GM18517 (cell line): ENCODE measurements at regions not wholly inside any gene's neighbourhood (a gene's known extent, or its start where the extent isn't known, plus 50 kb on each side); places are given as distances from the start of the nearest gene placed in this dataset.

Experiments
- ATAC-seq: cut with Tn5 transposase; IDR thresholded peaks from one replicate; pipeline ENCODE4 v1.9.1; 2021; ENCODE audit warnings: mild to moderate bottlenecking, moderate library complexity; ENCODE audit not compliant: unreplicated experiment

DNA sequence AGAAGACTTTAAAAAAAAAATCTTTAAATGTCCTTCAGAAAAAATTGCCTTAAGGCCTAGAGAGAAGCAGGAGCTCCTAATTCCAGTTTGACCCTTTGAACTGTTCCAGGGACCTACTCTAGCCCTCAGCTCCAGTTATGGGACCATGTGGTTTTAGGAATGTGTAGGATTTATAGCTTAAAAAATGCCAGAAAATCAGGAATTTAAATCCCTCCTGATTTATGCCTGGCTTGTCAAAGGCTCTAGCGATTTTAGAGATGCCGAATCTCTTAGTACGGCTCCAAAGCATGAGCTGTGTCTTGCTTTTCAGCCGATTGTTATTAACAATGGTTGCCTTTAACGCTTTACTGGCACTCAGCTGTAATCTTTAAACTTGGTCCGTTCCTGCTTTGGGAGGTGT lies 130.6 kb upstream of the NPVF start:
- no peak for ATAC-seq

DNA sequence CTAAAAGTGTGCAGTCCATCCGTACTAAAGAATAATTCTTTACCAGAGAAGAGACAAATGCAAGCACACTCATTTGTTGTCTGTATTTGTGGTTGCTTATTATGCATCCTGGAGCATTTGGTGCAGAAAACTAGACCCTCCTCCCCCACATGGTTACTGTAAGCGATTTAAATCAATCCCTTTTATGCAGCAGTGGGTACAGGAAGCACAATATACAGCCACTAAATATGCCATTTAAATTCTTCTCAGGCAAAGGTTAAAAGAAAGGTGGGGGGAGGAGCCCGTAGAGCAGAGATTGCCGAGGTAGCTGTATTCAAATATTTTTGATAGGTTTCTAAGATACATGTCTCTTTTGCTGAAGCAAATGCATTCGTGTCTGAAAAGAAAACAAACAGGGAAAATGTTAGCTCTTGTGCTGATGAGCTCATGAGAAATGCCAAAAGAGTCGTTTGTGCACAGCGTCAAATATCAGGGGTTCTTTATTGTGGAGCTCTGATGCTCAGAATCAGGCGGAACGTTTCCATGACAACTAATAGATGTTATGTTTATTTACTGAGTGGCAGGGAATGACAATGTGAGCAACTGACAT lies 131.3 kb upstream of the NPVF start:
- no peak for ATAC-seq

DNA sequence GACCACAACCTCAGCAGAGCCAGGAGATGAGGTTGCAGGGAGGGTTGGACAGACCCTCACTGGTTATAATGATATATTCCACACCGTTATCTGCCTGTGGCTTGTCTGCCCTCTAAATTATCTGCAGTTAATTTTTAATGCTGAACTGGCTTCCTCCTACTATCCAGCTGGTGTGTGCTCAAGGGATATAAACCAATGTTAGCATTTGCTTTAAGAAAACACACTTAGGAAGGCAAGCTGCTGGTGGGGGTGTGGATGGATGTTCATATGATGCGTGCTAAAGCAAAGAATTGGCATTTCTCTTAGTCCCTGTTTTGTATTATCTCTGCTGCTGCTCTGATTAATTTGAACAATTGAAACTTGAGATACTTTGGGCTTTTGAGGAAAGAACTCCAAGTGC lies 132.2 kb upstream of the NPVF start:
- ATAC-seq: no peak

DNA sequence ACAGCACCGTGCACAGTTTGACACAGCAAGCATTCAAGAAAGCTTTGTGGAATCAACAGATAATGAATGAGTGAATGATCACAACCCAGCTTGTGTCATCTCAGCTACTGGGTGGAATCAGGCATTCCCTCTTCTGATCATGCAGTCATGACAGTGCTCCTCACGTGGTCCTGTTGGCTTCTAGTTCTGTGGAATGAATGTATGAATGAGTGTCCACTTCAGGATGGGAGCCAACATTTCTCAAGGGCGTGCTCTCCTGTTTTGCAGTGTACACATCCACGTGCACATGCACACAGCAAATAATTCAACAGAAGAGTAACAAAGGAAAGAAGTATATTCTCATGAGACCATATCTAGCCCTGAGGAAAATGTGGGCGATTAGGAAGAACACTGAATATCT lies 133.1 kb upstream of the NPVF start:
- no peak for ATAC-seq

DNA sequence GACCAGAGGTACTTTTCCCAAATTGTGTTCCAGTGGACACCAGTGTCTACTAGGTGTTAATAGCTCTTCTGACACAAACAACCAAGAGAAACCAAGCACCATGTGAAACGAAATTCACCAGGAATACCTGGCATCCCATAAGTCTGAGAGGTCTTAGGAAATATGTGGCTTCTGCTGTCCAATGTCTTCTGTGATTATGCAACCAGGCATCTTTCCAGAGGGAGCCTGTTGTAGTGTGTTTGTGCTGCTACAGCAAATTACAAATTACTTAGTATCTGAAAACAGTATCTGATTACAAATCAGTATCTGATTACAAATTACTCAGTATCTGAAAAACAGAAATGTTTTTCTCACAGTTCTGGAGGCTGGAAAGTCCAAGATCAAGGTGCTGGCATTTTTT lies 133.6 kb upstream of the NPVF start:
- no peak for ATAC-seq

DNA sequence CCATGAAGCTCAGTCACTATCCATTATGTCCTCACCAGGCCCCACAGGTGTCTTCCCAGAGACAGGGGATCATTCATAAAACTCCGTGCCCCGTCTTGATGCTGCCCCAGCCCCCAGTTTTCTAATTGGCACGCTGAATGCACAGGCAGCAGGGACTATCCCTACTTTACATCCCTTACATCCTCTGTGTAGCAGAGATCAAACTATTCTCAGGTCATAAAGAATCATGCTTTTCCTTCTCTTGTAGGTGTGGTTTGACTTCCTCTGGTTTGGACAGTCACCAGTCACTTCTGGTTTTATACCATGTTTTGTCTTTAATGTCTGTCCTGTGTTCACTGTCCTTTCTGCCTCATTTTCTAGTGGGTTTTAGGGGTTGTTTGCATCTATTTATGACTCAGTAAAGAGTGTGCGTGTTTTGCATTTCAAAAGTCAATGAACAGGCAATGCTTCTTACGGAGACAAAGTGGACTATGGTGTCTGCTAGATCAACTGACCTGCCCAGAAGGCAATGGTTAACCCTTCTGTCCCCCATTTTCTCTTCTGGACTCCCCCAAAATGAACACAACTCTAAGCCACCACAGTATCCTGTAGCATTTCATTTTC lies 140.4 kb upstream of the NPVF start:
- ATAC-seq: no peak

DNA sequence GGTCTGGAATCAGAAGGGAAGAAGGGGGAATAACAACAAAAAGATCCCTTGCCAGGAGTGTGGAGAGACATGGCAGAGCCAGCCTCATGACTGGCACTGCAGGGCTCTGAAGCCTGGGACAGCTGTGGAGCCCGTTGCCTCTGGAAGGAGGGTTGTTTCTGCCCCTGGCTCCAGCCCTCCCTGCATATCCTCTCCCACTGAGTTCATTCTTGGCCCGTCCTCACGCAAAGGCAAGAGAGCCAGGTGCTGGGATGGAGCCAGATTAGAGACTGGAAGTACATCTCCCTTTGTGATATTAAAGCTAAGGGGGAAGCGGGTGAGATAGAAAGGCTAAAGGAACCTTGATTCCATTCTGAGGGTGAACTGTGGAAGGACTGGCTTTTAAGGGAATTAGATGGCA lies 141.5 kb upstream of the NPVF start:
- ATAC-seq: no peak

DNA sequence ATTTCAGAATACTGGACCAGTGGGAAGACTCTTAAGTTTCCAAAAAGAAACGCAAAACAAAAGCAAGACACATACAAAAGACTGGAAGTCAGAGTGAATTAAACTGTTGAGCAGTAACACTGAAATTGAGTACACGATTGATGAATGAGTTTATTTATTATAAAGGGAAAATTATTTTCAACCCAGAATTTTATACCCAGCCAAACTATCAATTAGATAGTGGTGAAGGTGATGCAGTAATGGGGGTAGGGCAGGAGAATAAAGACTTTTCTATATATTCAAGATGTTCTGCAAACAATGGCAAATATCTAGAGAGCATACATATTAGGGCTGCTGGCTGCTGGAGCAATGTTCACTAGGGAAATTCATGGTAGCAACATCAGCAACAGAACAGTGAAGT lies 143.7 kb upstream of the NPVF start:
- no peak for ATAC-seq

DNA sequence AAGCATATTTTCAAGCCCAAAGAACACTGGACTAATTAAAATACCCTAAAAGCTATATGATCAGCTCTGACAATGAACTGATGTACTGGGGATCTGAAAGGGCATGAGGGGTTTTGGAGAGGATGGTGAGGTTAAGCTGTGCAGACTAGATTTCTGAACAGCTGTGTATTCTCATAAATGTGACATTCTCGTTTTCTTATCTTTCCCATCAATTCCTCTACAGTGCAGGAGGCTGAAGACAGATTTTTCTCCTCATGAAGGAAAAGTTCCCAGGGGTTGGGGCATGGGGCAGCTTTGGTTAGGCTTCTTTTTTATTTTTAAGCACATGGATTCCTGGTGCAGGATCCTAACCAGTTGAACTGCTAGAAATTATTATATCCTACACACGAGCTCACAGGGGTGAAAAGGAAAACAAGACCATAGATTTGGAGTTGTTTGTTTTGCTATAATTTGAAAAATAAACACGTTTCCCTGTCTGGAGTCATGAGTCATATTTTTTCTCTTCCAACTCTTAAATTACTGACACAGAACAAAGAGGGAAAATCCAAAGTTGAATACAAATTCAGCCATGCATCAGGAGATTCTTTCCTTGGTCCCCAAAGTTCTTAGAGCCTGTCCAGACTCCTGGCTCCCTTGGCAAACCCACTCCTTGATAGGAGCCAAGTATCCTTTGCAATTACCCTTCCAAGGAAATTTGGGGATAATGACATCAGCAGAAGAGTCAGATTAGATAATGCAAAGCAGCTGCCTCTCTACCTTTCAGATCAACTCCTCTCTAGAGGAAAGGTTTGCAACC lies 147.7 kb upstream of the NPVF start:
- ATAC-seq: no peak

DNA sequence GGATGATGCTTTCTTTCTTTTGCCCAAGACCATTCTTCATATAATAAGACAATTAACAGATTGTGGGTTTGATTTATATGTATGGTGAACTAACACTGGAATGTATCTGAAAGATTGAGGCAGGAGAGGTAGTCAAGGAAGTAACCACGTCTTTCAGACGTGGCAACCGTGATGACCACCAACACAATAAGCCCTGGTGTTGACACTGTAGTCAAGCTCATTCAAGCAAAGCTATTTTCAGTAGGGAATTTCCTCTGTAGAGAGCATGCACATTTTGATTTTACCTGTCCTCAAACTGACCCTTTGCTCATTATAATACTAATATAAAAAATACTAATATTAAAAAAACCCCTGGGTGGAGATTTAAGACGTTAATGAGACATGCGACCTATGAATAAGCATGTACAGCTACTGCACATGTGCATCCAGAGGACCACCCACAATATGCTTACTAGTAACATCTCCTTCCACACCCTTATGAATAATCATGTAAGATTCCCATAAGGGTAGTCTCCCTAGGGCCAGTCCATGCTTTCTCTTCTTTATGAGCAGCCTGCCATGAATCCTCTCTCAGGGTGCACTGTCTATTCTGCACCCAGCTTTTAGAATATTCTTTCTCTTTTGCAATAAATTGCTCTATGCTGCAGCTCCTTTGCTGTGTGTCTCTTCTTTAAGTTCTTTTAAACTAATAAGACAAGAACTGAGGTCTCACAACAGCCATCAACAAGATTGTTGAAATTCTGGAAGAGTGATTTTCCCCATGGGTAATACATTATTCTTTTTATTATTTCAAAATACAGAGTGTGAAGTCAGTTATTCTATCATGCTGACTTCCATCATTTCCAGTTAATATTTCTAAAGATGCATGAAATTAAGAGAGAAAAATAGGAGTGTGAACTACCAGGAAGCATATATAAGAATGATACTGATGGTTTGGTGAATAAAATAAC lies 151.3 kb upstream of the NPVF start:
- no peak for ATAC-seq

DNA sequence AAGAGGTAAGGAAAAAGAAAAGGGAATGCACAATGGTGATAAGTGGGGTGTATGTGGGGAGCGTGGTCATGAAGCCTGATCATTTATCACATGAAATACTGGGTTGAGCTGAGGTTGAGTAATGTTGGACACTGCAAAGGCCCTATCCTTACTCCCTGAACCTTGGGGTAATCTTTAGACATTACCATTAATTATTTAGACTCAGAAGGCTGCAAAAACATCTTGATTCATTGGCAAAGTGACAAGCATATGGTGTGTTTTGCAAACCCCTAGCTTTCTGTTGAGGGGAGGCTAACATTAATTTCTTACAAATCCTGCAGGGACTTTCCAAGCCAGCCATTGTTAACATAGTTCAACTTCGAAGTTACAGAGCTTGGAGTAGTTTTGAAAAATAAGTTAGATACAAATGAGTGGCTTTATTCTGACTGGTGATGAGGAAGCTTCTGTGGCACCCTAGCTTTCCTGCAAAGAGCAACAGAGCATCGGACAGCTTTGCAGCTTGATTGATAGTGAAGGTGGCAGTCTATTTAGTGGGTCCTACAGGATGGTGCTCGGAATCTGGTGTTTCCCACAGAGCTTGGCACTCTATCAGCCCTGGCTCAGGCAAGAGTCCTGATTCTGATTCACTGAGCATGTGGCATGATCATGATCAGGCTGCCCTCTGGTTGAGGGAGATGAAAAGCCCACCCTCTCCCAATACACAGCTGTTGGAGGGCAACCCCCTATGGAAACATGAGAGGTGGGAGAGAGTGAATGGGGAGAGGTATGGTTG lies 153.7 kb upstream of the NPVF start:
- no peak for ATAC-seq

DNA sequence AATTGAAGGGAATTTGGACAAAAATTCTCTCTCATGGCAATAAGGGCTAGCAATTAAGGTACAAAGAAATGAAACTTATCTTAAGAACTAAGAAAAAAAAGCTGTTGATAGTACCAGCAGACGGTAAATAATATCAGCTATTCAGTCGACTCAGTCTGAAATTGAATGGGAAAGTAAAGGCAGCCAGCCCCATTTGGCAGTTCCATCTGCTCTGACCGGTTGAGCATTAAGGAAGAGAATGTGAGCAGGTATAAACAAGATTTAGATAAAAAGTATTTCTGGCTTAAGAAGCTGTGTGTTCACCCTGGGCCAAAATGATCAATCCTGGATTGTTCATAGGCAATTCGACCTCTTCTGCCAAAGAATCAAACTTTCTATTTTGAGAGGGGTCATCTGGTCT lies 154.6 kb upstream of the NPVF start:
- no peak for ATAC-seq

DNA sequence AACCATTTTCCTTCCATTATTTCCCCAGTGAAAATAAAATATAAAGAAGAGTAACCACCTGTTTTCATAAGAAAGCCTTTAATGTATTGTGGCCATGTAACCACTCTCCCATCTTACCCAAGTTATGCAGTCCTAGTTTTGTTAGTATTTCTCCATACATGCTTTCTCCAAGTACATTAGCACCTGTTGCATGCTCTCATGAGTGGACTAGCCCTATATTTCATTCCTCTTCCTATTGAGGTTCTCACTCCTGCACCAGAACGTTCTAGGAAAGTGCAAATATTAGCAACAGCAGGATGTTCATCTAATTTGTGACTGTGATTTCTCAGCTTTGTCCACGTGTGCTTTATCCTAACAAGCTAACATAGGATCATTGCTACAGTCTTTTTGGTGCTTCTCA lies 155.1 kb upstream of the NPVF start:
- ATAC-seq: no peak

DNA sequence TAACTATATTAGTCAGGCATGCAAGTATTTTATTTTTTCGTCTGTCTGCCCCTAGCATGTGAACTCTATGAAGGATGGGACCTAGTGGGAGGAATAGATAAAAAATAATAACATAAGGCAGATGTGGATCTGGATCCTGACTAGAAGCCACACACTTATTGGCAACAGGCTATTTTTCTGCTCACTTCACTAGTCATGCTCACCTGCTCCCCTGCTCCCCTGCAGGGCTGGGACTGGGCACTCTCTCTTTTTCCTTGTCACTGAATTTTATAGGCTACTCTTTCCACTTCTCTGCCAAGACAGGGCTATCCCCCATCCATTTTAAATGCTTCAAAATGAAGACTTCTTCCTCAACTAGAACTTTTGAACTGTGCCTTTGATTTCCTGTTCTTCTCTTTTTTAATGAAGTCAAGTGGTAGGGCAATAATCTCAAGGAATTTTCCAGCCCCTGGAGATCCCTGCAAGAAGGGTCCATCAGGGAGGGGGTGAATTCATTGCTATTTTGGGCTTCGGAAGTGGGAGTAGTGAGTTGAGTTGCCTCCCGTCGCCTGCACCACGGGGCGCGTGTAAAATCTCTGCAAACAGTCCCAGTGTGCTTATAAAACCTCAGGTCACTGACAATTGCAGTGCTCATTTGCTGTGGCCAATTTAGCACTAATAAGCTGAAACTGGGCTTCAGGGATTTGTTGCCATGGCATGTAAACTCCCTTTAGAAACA lies 156.7 kb upstream of the NPVF start:
- ATAC-seq: no peak

DNA sequence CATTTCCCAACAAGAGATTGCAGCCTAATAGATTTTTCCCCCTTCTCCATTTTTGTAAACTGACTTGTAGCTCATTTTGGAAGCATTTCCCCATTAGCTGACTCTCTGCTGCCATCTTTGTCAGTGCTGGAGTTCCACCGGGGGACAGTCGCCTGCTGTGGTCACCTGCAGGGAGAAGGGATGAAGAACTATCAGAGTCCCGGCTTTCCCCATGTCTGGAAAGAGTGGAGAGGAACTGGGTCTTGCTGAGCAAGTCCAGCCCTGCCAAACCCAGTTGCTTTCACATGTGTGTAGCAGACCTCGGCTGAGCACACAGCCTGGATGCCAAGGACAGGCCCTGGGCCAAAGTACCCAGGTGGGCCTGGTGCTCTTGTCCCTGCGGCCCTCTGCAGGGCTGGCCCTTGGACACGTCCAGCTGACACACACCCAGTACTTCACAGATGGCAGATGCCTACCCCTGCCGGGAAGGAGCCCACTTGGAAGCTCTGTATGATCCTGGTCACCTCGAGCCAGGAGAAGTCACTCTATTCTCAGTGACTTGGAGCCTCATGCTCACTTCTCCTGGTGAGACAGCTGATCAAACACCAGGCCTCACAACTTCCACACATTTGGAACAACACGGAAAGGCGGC lies 157.3 kb upstream of the NPVF start:
- no peak for ATAC-seq

DNA sequence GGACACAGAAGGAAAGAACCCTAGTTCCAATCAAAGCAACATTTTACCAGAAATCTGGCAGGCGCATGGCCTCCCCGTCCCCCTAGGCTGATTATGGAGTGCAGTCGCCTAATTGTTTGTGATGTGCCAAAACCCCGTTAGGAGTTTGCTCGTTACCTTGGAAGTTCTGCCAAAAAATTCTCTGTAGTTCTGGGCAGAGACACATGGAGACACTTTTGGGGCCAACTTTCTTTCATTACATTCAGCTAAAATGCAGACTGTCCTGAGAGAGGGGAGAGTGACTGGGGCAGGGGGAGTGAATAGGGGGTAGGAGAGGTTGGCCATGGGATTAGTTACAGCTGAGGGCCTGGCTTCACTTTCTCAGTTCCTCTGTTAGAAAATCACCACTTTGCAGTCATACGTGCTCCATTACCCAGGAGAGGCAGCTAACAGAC lies 158.0 kb upstream of the NPVF start:
- ATAC-seq: no peak

DNA sequence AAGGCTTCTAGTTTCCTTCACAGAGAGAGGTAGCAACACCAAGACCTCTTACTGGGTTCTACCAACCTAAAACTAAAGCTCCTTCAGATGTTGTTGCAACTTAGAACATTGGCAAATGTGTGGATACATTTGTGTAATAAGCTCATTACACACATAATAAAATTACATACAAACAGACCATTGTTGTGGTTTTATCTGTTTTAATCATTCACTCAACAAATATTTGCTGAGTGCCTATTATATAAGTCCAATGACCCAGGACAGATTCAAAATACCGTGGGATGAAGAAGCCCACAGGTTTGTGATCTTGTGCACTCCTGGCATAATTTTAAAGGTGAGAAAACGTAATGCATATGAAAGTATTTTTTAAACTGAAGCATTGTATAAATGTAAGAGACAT lies 160.4 kb upstream of the NPVF start:
- ATAC-seq: no peak

DNA sequence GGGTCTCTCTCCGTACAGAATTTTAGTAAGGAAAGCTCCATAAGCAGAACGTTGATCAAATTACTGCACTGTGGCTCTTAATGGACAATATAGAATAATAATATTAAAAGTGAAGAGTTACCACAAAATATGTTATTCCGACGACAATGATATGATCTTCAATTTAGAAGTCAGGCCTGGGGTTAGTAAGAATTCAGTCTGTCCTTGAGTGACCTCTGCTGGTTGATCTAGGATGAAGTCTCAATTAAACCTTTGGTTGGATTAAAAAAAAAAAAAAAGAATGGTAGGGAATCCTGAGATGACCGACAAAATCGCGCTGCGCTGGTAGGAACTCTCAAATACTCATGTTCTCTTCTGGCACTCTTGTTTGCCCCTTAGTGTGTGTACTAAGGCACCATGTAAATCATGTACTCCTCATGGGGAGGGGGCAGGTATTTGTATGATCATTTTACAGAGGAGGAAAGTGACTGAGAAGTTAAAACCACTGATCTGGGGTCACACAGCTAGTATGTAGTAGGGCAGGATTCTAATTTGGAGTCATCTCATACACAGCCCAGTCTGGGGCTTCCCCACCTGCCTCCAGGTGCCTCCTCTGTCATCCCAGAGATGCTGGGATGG lies 161.3 kb upstream of the NPVF start:
- no peak for ATAC-seq

DNA sequence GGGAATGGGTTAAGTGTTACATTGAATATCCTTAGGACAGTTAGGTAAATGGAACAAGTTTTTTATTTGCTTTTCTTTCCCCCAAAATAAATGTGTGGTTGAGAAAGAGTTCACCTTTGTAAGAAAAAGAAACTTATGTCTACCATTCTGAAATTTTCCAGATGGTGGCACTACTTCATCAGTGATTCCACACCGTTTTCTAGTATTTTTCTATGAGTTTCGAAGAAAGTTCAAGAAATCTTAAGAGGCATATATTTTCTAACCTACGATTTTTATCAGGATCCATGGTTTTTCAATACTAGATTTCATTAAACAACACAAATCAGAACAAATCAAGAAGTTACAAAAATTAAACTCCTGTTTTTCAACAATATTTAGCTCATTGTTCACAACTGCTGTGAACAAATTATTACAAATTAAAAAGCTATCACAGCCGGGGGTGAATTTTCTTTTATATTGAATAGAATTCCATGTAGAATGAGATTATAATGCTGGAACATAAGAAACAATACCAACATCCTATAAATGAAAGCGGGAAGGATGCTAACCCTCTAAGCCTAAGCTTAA lies 163.1 kb upstream of the NPVF start:
- ATAC-seq: no peak
